HCT116 (cell line): ENCODE measurements at regions not wholly inside any gene's neighbourhood (a gene's known extent, or its start where the extent isn't known, plus 50 kb on each side); places are given as distances from the start of the nearest gene placed in this dataset.

Experiments
- CEBPB ChIP-seq: IDR thresholded peaks from 2 replicates; pipeline ENCODE4 v1.6.1; 2012; ENCODE audit warnings: low read depth
- CTCF ChIP-seq, 3 experiments: fragments of 200-600 bp in 1 of 3; sonication (generic) in 1 of 3; IDR thresholded peaks in 2 of 3; conservative IDR thresholded peaks in 1 of 3; 2 replicates each; pipeline ENCODE4 v1.5.1; 2012 to 2017; ENCODE audit warnings: low read depth in 2 of 3, low read length in 2 of 3, antibody characterized with exemption in 1 of 3, borderline replicate concordance in 1 of 3, control low read depth in 1 of 3, mild to moderate bottlenecking in 1 of 3, mixed read lengths in 1 of 3, mixed run types in 1 of 3, moderate library complexity in 1 of 3; ENCODE audit not compliant: insufficient read depth in 1 of 3
- EZH2 ChIP-seq: fragments of 200-600 bp; sonication (generic); IDR thresholded peaks from 2 replicates; pipeline ENCODE4 v1.6.1; 2017; ENCODE audit warnings: antibody characterized with exemption, mixed run types
- EZH2phosphoT487 ChIP-seq: fragments of 200-600 bp; IDR thresholded peaks from 2 replicates; pipeline ENCODE4 v1.6.1; 2018; ENCODE audit warnings: antibody characterized with exemption, borderline replicate concordance
- POLR2A ChIP-seq: IDR thresholded peaks from 2 replicates; pipeline ENCODE4 v1.7.0; 2011; ENCODE audit warnings: borderline replicate concordance; ENCODE audit not compliant: insufficient read depth, insufficient read length; ENCODE audit errors: extremely low read depth
- POLR2AphosphoS5 ChIP-seq: IDR thresholded peaks from 2 replicates; pipeline ENCODE4 v1.6.1; 2011; ENCODE audit warnings: mild to moderate bottlenecking, low read depth, low read length, moderate library complexity
- RAD21 ChIP-seq: IDR thresholded peaks from 2 replicates; pipeline ENCODE4 v1.6.1; 2012; ENCODE audit warnings: low read depth, mild to moderate bottlenecking
- SIN3A ChIP-seq: IDR thresholded peaks from 2 replicates; pipeline ENCODE4 v1.6.1; 2012; ENCODE audit warnings: low read depth
- SP1 ChIP-seq: IDR thresholded peaks from 2 replicates; pipeline ENCODE4 v1.6.1; 2012; ENCODE audit warnings: low read depth
- TCF7L2 ChIP-seq: IDR thresholded peaks from 2 replicates; pipeline ENCODE4 v1.7.0; 2011; ENCODE audit warnings: borderline replicate concordance, inconsistent platforms; ENCODE audit not compliant: insufficient read depth, insufficient read length; ENCODE audit errors: extremely low read depth
- YY1 ChIP-seq: IDR thresholded peaks from 2 replicates; pipeline ENCODE4 v1.6.1; 2011; ENCODE audit warnings: low read length, low read depth, moderate library complexity, mild to moderate bottlenecking; ENCODE audit not compliant: insufficient replicate concordance; ENCODE audit errors: extremely low read depth
- ZNF274 ChIP-seq: fragments of 200-500 bp; sonication (Bioruptor generic); IDR thresholded peaks from 2 replicates; pipeline ENCODE4 v1.6.1; 2014; ENCODE audit warnings: mild to moderate bottlenecking, low read depth, low read length, inconsistent platforms
- TF ChIP-seq, protein P1 (sequence below): IDR thresholded peaks from 2 replicates; pipeline ENCODE4 v1.6.1; 2011; ENCODE audit warnings: mild to moderate bottlenecking, low read length, moderate library complexity; ENCODE audit not compliant: insufficient replicate concordance; ENCODE audit errors: extremely low read depth
- TF ChIP-seq, protein P2 (sequence below): IDR thresholded peaks from 2 replicates; pipeline ENCODE4 v1.6.1; 2012; ENCODE audit warnings: low read depth

DNA sequence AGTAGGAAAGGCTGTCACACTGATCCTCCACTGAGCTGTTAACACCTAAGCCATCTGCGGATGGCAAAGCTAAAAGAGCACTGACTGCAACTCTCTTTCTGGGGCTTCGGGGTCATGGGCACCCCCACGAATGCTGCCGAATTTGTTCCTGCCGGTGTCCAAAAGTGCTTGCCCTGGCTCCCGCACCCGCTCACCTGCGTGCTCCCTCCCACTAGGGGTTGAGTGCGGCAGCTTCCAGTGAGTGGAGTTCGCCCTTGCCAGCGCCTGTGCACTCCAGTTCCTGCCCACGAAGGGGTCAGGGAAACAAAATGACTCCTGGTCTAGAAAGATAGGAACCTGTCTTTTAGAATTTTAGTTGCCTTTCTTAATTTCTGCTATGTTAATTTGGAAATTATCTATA lies 78.7 kb downstream of the IFI44 start:
- no peak for TF ChIP-seq CTCF (IDR thresholded peaks at IDR 0.05 in 2 of 3, conservative IDR thresholded peaks at IDR 0.05 in 1 of 3; ENCODE audit: borderline replicate concordance in 1 of 3, insufficient read depth in 1 of 3, low read depth in 2 of 3, low read length in 2 of 3)
- TF ChIP-seq, protein P1, sequence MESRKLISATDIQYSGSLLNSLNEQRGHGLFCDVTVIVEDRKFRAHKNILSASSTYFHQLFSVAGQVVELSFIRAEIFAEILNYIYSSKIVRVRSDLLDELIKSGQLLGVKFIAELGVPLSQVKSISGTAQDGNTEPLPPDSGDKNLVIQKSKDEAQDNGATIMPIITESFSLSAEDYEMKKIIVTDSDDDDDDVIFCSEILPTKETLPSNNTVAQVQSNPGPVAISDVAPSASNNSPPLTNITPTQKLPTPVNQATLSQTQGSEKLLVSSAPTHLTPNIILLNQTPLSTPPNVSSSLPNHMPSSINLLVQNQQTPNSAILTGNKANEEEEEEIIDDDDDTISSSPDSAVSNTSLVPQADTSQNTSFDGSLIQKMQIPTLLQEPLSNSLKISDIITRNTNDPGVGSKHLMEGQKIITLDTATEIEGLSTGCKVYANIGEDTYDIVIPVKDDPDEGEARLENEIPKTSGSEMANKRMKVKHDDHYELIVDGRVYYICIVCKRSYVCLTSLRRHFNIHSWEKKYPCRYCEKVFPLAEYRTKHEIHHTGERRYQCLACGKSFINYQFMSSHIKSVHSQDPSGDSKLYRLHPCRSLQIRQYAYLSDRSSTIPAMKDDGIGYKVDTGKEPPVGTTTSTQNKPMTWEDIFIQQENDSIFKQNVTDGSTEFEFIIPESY: no peak
- TF ChIP-seq EZH2phosphoT487: no peak
- no peak for TF ChIP-seq YY1
- TF ChIP-seq EZH2: no peak
- no peak for TF ChIP-seq ZNF274
- no peak for TF ChIP-seq TCF7L2
- no peak for TF ChIP-seq POLR2A
- TF ChIP-seq, protein P2, sequence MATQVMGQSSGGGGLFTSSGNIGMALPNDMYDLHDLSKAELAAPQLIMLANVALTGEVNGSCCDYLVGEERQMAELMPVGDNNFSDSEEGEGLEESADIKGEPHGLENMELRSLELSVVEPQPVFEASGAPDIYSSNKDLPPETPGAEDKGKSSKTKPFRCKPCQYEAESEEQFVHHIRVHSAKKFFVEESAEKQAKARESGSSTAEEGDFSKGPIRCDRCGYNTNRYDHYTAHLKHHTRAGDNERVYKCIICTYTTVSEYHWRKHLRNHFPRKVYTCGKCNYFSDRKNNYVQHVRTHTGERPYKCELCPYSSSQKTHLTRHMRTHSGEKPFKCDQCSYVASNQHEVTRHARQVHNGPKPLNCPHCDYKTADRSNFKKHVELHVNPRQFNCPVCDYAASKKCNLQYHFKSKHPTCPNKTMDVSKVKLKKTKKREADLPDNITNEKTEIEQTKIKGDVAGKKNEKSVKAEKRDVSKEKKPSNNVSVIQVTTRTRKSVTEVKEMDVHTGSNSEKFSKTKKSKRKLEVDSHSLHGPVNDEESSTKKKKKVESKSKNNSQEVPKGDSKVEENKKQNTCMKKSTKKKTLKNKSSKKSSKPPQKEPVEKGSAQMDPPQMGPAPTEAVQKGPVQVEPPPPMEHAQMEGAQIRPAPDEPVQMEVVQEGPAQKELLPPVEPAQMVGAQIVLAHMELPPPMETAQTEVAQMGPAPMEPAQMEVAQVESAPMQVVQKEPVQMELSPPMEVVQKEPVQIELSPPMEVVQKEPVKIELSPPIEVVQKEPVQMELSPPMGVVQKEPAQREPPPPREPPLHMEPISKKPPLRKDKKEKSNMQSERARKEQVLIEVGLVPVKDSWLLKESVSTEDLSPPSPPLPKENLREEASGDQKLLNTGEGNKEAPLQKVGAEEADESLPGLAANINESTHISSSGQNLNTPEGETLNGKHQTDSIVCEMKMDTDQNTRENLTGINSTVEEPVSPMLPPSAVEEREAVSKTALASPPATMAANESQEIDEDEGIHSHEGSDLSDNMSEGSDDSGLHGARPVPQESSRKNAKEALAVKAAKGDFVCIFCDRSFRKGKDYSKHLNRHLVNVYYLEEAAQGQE: no peak
- TF ChIP-seq SIN3A: no peak
- TF ChIP-seq POLR2AphosphoS5: no peak
- TF ChIP-seq CEBPB: no peak
- no peak for TF ChIP-seq SP1
- TF ChIP-seq RAD21: no peak
